SW480 (cell line): ENCODE measurements at regions not wholly inside any gene's neighbourhood (a gene's known extent, or its start where the extent isn't known, plus 50 kb on each side); places are given as distances from the start of the nearest gene placed in this dataset.

ENCODE experiments used
- DNase-seq: peaks from one replicate; pipeline ENCODE4 v3.0.0-alpha.2; 2016; ENCODE audit warnings: low spot score

DNA sequence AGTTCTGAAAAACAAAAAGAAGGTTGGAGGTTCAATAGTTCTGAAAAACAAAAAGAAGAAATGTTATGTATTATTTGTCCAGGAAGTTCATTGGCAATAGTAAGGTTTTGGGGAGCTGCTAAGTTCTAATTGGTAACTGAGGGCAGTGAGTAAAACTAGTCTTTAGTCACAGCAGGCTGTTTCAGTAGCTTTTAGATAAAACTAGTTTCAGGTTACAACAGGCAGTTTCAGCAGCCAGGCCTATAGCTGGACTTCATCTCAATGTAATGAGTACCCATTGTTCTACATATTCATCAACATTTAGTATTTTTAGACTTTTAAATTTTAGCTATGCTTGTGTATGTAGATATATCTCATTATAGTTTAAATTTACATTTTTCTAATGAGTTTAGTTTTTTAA lies 639.3 kb downstream of the TOX3 start:
- no peak for DNase-seq

DNA sequence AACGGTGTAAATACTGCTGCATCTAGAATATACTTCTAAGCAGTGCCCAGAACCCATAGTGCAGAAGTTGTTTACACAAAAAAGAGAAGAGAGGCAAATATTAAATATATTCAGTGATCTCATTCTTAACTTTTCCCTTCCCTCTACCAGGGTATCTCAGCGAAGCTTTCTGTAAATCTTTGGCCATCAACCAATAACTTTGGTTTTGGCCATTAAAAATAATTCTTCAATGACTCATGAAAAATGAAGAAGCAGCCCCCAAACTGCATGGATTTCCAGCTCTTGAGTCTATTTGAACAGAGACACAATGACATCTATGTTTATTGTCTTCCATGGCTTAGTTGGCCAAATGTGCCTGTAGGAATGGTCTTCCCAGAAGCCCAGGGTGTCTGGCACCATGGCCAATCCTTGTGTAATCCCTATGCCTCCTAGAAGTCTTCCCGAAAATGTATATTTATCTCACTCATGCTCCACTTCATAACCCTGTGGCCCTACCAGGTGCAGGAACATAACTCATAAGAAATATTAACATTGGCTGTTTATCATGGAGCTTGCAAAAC lies 646.6 kb downstream of the TOX3 start:
- DNase-seq: no peak

DNA sequence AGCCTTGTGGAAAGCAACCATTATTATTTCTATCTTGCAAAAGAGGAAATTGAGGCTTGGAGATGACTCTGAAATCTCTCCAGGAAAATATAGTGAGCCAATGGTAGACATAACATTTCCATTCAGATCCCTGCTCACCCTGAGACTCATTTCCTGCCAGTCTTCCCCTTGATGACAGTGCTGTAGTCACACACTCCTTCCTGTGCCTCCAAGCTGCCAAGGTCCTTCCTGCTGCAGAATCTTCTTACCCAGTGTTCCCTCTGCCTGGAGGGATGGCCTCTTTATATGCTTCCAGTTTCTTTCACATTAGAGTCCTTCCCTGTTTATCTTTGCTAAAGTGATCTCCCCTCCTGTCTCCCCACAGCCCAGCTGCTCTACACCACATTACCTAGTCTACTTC lies 648.1 kb downstream of the TOX3 start:
- DNase-seq: no peak

DNA sequence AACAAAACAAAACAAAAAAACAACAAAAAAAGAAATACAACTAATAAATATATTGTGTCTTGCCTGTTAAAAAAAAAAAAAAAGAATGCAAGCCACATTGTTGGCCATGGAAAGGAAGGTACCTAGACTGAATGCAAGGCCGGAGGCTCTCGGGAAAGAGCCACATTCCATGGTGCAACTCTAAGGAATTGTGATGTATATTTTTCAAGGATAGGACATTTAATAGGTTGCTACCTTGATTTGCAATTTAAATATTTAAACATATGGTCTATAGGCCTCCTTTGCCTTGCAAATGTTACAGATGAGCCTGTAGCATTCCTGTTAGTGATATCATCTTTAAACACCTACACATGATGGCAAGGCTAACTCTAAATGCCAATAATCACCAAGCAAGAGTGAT lies 650.9 kb downstream of the TOX3 start:
- DNase-seq: no peak

DNA sequence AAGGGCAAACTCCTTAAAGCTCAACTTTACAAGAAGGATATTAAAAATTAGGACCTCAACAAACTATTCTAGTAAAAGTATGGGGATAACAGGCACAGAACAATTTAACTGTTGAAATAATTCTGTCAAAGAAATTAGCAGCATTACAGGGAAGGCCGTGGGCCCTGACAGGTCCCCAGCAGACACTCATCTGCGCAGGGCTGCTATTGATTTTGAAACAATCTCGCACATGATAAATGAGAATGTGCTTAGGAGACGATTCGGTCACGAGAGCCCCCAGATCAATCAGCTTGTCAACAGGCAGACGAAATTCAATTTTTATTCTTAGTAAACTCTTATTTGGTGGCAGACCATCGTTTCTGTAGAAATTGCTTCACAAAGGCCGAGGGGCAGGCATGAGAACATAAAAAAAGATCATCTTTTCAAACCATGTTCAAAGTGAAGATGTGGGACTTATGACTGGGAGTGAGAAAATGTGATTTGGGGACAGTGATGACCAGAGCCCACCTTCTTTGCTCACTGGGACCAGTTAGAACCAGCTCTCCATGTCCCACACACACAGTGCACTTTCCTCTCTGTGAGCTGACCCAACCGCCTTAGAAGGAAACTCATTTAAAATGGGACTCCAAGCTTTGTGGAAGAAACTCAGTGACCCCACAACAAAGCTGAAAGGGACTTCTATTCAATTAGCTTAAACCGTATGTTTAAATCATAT lies 654.5 kb downstream of the TOX3 start:
- no peak for DNase-seq

DNA sequence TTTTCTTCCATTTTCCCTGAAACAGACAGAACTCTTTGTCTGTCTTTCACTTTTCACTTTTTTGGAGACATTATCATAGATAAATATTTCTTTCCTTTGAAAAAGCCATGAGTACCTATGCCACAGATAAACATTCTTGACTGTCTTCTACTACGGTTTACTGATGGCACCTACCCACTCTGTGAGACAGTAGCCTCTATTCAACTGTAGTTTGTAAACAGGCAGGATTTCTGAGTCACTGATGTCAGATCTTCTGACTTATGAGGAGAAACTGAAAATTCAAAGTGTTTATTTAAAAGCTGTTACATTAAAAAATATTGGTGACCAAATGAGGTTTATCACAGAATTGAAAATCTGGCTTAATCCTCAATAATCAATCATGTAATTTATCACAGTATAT lies 658.4 kb downstream of the TOX3 start:
- no peak for DNase-seq

DNA sequence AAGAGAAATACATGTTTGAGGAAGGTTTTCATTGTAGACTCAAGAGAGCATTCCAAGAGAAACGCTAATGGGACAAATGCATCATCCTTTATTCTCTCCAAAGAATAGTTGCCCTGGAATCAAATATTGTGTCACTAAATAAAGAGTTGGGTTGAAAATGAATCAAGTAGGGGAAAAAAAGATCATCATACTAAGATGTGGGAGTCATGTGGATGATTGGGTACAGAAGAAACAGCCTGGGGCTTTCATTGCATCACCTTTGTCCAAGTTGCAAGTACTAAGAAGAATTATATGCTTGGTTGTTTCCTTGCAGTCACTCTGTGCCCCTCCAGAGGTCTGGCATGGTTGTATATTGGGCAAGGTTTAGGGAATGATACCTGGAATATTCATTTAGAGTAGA lies 658.9 kb downstream of the TOX3 start:
- no peak for DNase-seq

DNA sequence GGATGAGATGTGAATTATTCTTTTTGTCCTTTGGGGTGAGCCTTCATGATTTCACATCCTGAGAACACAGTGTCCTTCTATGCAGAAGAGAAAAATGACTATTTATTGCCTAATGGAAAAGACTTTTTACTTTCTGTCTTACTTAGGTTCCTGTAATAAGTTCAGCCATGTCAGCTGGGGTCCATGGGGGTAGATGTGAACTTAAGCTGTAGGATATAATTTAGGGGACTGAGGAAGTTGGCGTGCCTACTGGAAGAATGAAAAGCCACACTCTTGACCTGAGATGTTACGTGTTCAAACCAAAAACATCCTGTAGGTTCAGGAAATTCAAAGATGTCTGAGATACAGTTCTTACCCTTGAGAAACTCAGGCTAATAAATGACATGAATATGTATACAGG lies 660.5 kb downstream of the TOX3 start:
- DNase-seq: no peak

DNA sequence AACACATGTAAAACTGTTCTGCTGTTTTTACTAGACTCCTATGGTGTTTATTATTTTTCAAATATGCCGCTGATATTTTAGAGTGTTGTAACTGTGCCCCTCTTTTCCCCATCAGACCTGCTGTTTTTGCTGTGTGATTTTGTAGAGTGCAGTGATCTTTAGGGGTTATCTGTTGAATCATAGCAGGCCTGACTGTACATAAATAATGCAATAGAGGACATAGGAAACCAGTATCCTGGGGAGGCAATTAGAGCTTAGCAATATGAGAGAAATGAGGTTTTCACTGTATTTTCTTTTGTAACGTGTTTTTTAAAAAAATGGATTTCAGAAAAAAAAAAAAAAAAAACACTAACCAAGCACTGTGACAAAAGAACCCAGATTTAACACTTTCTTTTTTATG lies 662.2 kb downstream of the TOX3 start:
- DNase-seq: no peak

DNA sequence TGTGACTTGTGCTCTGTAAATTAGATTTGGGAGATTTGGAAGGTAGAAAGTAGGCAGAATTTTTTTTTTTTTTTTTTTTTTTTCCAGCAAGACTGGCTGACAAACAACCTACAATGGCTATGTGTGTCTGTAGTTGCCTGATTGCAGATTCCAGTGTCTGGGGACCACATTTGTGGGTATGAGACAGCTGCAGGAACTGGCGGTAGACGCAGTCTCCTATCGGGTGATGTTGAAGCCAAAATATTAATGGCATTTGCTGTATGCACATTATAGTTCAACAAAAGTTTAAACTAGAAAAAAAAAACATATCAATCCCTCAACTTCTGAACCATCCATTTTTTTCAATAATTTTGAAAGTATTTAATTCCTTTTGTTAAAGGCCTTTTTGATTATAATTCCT lies 665.2 kb downstream of the TOX3 start:
- no peak for DNase-seq

DNA sequence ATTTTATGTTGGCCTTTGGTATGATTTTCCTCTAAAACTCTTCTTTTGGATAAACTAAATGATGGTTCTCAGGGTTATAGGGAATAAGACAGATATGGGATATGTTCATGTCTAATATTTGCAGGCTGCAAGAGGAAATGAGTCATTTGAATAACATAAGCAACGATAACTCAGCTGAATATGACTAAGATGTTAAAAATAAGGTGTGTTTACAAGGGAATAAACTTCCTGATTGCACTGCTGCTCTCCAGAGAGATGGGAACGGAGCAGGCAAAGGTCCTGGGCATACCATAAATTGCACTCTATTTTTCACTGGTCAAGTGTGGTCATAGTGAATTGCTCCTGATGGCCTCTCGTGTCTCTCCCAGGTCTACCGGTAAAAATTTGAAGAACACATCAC lies 666.2 kb downstream of the TOX3 start:
- peak; percentile 52 for DNase-seq

DNA sequence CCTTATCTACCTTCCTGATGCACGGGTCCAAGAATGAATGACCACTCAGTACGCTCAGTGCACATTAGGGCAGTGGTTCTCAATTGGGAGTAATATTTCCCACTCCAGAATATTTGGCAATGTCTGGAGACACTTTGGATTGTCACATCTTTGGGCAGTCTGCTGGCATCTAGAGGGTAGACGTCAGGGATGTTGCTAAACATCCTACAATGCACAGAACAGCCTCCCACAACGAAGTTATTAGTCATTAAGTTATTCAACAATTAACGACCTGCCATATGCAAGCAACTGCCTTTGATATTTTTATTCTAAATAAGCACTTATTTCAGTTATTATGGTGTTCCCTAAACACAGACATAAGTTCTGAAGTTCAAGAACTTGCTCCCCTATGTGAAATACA lies 669.3 kb downstream of the TOX3 start:
- no peak for DNase-seq

DNA sequence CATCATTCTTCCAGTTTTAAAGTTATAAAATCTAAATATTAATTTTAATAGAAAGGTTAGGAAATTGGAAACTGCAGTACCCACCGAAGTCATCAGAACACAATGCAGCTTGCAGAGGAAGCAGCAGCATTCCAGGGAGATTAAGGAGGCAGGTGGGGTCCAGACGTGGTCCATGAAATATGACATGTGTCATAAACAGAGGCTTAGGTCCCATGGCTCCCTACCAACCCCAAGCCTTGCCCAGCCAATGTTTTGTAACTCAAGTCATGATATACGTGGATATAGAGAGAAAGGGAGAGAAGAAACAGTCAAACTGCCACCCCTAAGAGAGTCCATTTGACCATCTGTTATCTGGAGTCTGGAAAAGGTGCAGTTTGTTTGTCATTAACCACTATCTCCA lies 670.0 kb downstream of the TOX3 start:
- no peak for DNase-seq

DNA sequence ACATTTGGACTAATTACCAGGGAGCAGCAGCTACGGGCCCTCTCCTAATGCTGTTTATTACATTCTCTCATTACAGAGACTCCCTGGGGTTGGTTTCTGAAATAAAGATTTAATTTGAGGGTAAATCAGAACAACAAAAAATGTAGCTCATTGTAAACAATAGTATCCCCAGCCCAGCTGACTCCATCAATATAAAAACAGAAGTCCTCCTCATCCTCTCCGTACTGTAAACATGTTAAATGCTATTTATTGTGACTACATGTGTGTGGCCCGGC lies 670.4 kb downstream of the TOX3 start:
- no peak for DNase-seq

DNA sequence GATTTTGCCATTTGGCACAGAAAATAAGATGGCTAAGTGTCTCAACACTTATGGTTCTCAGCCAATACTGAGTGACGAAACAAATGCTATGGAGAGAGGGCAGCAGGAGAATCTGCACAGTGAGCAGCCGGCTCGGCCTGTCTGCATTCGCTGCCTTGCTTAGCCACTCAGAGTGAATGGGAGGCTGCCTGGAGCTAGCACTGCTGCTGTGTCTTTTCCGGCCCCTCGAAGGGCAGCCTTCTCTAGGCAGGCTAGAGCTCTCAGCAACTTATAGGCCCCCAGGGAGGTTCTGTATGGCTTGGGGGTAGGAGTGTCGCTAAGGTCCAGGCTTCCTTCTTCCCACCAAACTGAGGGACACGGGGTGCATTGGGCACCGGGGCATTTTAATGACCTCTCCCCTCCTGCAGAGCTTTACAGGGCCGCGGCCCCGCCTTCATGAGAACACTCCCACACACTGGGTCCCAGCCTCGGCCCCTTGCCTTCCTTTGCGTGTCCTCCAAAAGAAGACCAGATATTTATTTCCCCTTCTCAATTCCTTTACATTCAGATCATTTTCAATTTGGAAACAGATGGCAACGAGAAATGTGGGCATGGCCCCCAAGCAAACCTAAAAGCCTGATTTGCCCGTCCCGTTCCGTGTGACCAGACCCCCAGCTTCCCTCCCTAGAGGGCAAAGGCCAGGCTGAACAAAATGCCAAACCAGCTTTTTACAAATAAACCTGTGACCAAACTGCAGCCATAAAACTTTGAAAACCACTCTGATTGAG lies 670.9 kb downstream of the TOX3 start:
- DNase-seq: no peak

DNA sequence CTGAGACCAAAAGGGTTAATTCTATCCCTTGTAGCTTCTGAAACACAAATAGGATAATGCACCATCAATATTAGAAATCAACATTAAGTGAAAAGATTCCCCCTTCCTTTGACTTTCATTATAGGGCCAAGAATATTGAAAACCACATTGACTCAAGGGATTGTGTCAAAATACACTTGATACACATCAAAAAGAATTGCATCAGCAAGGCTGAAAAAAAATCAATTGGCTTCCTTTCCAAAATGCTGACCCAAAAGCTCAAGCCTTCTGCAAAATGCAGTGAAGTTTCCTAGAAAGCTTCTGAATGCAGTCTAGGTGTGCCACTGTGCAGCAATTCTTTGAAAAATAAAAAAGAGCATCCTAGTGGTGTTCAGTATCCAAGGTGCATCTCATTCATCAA lies 674.4 kb downstream of the TOX3 start:
- no peak for DNase-seq

DNA sequence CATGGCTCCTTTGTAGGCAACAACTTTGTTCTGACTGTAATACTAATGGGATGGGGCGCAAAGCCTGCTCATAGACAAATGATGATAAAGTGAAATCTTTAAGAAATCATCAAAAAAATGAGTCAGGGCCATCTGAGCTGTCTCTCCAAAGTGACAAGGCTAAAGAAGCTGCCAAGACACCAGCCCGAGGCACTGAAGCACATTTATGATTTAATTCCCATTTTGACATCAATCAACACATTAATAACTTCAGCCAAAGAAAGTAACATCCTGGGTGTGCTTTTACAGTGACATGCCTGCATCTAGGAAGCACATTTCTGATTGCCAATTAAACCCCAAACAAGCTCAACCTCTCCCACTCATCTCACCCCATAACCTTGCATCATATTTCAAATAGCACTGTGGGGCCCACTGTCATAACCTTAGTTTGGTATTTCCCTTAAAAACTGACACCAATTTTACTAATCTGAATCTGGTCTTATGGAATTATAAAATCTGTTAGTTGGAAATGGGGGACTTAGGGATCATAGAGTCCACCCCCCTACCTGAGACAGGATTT lies 676.6 kb downstream of the TOX3 start:
- no peak for DNase-seq

DNA sequence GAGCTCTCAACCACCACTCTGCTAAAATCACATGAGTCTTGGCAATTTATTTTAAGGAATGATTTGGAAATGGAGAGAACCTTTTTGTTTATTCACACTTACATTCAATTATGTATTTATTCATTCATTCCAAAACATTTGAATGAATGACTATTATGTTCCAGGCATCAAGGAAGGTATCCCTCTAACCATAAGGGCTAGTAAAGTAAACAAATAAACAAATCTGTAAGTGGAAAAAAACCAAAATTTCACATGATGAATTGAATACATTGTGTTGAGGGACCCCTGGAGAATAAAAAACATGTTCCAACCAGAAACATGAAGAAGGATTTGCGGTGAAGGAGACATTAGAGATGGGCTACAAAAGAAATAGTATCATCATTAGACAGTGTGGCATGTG lies 677.8 kb downstream of the TOX3 start:
- DNase-seq: no peak

DNA sequence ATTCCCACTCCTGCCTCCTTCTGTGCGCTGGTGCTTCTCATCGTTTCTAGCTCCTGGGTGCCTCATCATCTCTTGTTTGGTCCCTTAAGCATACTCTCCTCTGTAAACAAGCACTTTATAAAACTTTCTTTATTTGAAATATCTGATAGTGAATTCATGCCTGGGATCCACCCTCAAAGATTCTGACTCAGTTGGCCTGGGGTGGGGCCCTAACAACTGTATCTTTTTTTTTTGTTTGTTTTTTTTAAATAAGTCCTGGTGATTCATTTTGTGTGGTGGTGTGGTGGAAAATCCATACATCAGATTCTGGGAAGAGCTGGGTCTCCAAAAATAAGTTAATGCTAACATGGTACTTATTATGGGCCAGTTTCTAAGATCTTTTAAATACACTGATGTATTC lies 678.3 kb downstream of the TOX3 start:
- no peak for DNase-seq

DNA sequence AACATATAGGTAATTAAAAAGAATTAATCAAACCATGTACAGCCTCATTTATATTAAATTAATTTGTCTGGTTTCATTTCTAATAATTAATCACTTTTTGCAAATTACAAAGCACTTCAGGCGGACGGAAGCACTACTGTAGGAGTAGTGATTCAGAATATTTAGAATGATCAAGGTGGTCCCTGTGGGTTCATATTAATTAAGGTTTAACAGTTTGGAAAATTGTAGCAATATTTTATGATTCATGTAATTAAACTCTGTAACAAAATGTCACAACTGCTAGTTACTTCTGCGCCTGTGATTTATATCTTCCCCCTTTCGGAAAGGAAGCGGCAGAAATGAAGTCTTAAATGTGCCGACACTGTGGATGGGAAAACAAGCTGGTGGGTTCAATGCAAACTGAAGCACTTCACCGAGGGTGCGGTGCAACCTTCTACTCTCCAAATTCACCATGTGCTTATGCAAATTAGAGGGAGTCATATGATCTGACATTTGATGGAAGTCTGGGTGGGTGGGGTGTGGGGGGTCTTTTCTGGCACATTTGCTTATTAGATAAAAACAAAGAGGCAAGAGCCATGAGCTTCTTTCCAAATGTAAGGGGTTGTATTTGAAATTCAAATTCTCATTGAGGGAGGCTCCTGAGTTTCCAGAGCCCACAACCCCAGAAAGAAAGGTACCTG lies 679.4 kb downstream of the TOX3 start:
- no peak for DNase-seq

DNA sequence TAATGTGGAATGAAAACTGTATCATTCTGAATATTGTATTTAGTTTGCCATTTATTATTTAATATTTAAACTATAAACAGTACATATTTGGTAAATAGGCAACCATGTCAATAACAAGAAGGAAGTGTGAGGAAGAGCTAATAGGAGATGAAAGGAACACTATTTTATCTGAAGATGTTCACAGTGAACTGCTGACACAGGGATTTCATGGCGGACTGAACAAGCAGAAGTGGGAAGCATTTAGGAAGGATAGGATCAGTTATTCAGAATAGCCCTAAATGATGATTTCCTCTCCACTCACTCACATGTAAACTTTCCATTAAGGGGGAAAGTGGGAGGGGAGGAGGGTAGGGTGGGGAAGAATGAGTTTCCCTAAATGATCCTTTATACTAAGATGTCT lies 682.4 kb downstream of the TOX3 start:
- no peak for DNase-seq

DNA sequence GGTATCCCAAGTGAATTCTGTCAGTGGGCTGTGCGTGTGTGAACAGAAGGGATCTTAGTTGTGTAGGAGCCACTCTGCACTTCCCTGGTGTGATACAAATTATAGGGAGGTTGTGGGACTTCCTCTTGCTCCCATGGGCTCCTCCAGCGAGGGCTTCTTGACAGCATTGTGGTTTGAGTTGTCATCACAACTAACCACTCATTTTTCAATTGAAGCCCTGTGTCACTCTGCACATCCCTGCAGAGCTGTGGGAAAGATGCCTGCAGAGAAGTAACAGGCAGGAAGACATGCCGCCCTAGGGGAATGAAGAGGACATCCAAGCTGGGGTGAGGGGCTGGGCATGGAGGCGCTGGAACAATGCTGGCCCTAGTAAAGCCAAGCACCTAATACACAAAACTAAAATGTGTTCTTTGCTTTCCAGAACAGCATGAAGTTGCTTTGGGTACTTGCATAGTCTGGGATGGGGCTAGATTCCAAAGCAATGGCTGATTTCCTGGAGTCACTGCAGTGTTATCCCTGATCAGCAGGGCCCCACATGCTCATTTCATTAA lies 692.5 kb downstream of the TOX3 start:
- DNase-seq: no peak

DNA sequence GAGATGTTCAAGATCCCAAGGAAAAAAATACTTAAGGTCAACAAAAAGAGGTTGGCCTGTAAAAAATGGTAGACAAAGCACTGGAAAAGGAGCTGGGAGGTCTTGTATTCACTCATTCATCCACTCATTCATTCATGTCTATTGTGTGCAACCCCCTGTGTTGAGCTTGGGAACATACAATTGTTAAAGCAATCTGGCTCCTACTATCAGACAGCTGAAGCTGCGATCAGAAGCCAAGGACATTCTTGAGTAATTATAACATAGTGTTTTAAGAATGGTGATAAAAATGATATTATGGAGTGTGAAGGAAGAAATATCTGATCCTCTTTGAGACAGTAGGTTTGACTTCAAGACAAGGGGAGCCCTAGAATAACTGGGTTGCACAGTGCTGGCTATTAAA lies 693.4 kb downstream of the TOX3 start:
- DNase-seq: no peak
